ENCODE measurements at regions not wholly inside any gene's neighbourhood (a gene's known extent, or its start where the extent isn't known, plus 50 kb on each side); places are given as distances from the start of the nearest gene placed in this dataset.

DNA sequence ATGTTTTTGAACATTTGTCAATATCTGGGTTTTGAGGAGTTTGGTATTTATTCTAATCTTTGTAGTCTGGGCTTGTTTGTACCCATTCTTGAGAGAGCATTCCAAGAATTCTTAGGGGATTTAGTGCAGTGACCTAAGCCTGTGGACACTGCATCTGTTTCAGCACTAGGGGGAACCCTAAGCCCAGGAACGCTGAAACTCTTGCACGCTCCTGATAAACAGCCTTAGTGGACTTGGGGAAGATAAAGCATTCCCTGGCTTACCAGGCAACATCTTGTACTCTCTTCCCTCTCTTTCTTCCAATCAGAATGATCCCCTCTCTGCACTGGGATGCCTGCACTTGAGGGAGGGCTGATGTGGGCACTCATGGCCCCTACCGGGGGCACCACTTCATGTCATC is 654.9 kb upstream of the HTR2C start:
- intact Hi-C loops (cut with DNase I), result no loop called here
- no peaks in the 10 kb centered on the region for H3K36me3 ChIP-seq
- no peak overlapping the region for H3K27ac ChIP-seq
- no peak overlapping the region for H3K4me3 ChIP-seq
- DNase-seq (no peak), ATAC-seq (peak; percentile 42 to 84 (median 80))
- peaks cover 0 to 3% of the 10 kb centered on the region in 2 donors for H3K27me3 ChIP-seq
- WGBS (ENCODE audit: insufficient coverage, low coverage, low lambda C conversion rate, missing lambda C conversion rate), result 31% methylated on average over 2 of the region's 3 CpGs
- no peaks in the 10 kb centered on the region for H3K9me3 ChIP-seq
- H3K4me1 ChIP-seq, result no peaks in the 10 kb centered on the region
- TF ChIP-seq, protein P1, sequence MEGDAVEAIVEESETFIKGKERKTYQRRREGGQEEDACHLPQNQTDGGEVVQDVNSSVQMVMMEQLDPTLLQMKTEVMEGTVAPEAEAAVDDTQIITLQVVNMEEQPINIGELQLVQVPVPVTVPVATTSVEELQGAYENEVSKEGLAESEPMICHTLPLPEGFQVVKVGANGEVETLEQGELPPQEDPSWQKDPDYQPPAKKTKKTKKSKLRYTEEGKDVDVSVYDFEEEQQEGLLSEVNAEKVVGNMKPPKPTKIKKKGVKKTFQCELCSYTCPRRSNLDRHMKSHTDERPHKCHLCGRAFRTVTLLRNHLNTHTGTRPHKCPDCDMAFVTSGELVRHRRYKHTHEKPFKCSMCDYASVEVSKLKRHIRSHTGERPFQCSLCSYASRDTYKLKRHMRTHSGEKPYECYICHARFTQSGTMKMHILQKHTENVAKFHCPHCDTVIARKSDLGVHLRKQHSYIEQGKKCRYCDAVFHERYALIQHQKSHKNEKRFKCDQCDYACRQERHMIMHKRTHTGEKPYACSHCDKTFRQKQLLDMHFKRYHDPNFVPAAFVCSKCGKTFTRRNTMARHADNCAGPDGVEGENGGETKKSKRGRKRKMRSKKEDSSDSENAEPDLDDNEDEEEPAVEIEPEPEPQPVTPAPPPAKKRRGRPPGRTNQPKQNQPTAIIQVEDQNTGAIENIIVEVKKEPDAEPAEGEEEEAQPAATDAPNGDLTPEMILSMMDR (IDR thresholded peaks at IDR 0.05), result peak; percentile 43 to 70 (median 59)
- TF ChIP-seq POLR2A (IDR thresholded peaks at IDR 0.05), result no peak

DNA sequence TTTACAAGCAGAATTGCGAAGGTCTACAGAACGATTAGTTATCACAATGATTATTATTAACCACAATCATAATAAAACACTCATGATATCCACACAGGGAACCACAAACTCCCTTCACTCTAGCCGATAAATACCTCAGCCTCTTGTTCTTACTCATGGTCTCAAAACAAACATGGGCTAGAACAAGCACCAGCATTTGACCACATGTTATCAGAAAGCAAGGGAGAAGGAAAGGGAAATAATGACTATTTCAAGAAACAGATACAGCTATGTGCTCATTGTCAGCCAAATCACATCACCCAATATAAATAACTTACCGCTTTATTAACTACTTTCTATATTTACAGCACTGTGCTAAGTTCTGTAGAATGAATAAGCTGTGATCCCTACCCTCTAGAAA is 663.2 kb upstream of the HTR2C start:
- ATAC-seq, result no peak
- Histone ChIP-seq H3K36me3 (no peaks in the 10 kb centered on the region), H3K4me3 (no peak overlapping the region), H3K27me3 (no peaks in the 10 kb centered on the region), H3K27ac (no peak overlapping the region), H3K9me3 (no peaks in the 10 kb centered on the region), H3K4me1 (no peaks in the 10 kb centered on the region)
- DNase-seq, result no peak
- 38% methylated on average over 4 of the region's 4 CpGs for WGBS (ENCODE audit: insufficient coverage, low coverage, low lambda C conversion rate, missing lambda C conversion rate)
- intact Hi-C loops (cut with DNase I), result no loop called here
- no peak for TF ChIP-seq POLR2A (IDR thresholded peaks at IDR 0.05)
- TF ChIP-seq, protein P1 (IDR thresholded peaks at IDR 0.05), result no peak

DNA sequence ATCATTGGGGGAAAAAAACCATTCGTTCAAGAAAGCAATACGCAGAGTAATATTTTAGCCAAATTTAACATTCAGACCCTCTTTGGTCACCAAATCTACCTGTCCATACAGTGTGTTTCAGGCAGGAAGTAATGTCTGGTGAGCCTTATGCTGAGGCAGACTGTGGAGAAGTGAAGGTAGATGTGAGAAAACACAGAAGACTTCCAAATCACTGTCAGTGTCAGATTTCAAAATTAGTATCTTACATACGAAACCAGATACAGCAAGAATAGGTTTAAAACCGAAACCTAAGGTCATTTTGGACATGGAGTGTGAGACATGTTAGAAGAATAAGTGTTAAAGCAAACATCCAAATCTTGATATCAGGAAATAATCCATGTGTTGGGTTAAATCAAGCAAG is 664.5 kb upstream of the HTR2C start:
- Histone ChIP-seq H3K27me3 (no peaks in the 10 kb centered on the region), H3K36me3 (no peaks in the 10 kb centered on the region), H3K9me3 (no peaks in the 10 kb centered on the region), H3K4me3 (no peak overlapping the region), H3K27ac (no peak overlapping the region), H3K4me1 (no peaks in the 10 kb centered on the region)
- ATAC-seq (no peak), DNase-seq (no peak)
- 43% methylated on average over 4 of the region's 4 CpGs for WGBS (ENCODE audit: insufficient coverage, low coverage, low lambda C conversion rate, missing lambda C conversion rate)
- intact Hi-C loops (cut with DNase I), result no loop called here
- TF ChIP-seq POLR2A (IDR thresholded peaks at IDR 0.05), result no peak
- TF ChIP-seq, protein P1 (IDR thresholded peaks at IDR 0.05), result no peak

DNA sequence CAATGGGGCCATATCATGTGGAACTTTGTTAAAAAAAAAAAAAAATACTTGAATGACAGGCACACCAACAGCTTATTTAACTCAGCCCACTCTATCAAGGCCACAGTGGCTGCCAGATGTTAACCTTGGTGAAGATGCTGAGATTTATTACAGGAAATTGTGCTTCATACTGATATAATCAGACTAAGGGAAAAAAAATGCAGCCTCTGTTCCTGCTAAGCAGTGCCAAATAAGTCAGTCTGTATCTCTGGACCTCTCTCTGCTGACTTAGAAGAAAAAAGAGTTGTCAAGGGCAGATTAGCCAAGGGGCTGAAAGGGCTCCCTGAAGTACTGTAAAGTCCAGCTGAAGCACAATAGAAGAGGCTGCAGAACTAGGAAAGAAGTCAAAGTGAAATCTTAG is 677.7 kb upstream of the HTR2C start:
- Histone ChIP-seq H3K4me3 (no peak overlapping the region), H3K9me3 (no peaks in the 10 kb centered on the region), H3K4me1 (no peaks in the 10 kb centered on the region), H3K27ac (no peak overlapping the region), H3K36me3 (no peaks in the 10 kb centered on the region), H3K27me3 (no peaks in the 10 kb centered on the region)
- DNase-seq, result no peak
- TF ChIP-seq, protein P1 (IDR thresholded peaks at IDR 0.05), result no peak
- no peak for TF ChIP-seq POLR2A (IDR thresholded peaks at IDR 0.05)
- ATAC-seq, result peak in 3 of 4 donors; percentile 39 to 58 (median 56)
- intact Hi-C loops (cut with DNase I), result no loop called here

DNA sequence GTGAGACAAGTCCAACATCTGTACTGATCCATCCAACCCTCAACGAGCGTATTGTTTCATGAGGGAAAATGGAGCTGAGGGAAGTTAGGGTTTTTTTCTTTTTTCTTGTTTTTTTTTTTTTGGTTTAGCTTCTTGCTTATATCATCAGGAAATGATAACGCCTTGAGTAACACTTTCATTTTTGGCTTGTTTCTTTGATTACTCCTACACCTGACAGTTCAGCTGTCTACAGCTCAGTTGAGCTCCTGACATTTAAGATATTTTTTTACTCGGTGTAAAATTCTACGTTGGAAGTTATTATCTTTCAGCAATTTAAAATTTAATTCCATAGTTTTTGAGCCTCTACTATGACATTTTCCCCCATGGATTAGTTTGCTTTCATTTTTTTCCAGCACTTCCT is 691.0 kb upstream of the HTR2C start:
- Histone ChIP-seq H3K9me3 (no peaks in the 10 kb centered on the region), H3K4me1 (no peaks in the 10 kb centered on the region), H3K27ac (no peak overlapping the region), H3K4me3 (no peak overlapping the region), H3K27me3 (peaks cover 0 to 3% of the 10 kb centered on the region in 2 donors), H3K36me3 (no peaks in the 10 kb centered on the region)
- TF ChIP-seq, protein P1 (IDR thresholded peaks at IDR 0.05), result no peak
- TF ChIP-seq POLR2A (IDR thresholded peaks at IDR 0.05), result no peak
- DNase-seq, result no peak
- intact Hi-C loops (cut with DNase I), result no loop called here
- WGBS (ENCODE audit: insufficient coverage, low coverage, low lambda C conversion rate, missing lambda C conversion rate), result 42% methylated on average over 5 of the region's 5 CpGs
- ATAC-seq, result no peak

Data from right lobe of liver (tissue), 6 donors.